Neural crest cell (in vitro differentiated cells): ENCODE measurements at regions not wholly inside any gene's neighbourhood (a gene's known extent, or its start where the extent isn't known, plus 50 kb on each side); places are given as distances from the start of the nearest gene placed in this dataset.
"Not testable (repeated sequence)": the region's sequence is repeated elsewhere in the genome, so short reads cannot be mapped to it uniquely, and the experiment has no call there.

Experiments
- DNase-seq: peaks from one replicate; pipeline ENCODE4 v3.0.0; 2021; ENCODE audit warnings: low read depth, mixed read lengths, low spot score
- H3K27ac Mint-ChIP-seq: one replicate; pipeline ENCODE4 v1.8.0; 2021; ENCODE audit warnings: mild to moderate bottlenecking, mixed read lengths; ENCODE audit not compliant: unreplicated experiment
- H3K27me3 Mint-ChIP-seq: 2 replicates; pipeline ENCODE4 v1.8.0; 2021; ENCODE audit warnings: low read depth, mild to moderate bottlenecking, mixed read lengths
- H3K36me3 Mint-ChIP-seq: 2 replicates; pipeline ENCODE4 v1.8.0; 2021; ENCODE audit warnings: low read depth, mild to moderate bottlenecking, mixed read lengths
- H3K4me1 Mint-ChIP-seq: 2 replicates; pipeline ENCODE4 v1.8.0; 2021; ENCODE audit warnings: mixed read lengths
- H3K4me3 Mint-ChIP-seq: one replicate; pipeline ENCODE4 v1.8.0; 2021; ENCODE audit warnings: mild to moderate bottlenecking, mixed read lengths
- H3K9me3 Mint-ChIP-seq: 2 replicates; pipeline ENCODE4 v1.8.0; 2021; ENCODE audit warnings: mixed read lengths
- CTCF ChIP-seq: fragments of 200-600 bp; sonication (generic); conservative IDR thresholded peaks from 2 replicates; pipeline ENCODE4 v1.5.0; 2021; ENCODE audit warnings: antibody characterized with exemption, mild to moderate bottlenecking

DNA sequence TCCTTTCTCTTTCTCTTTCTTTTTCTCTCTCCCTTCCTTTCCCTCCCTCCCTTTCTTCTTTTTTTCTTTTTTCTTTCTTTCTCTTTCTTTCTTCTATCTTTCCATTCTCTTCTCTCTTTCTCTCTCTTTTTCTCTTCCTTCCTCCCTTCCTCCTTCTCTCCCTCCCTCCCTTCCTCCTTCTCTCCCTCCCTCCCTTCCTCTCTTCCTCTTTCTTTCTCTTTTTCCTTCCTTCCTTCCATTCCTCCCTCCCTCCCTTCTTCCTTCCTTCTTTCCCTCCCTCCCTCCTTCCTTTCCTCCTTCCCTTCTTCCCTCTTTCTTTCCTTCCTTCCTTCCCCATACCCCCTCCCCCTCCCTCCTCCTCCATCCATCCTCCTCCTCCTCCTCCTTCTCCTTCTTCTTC lies 243.3 kb upstream of the CTNND2 start:
- H3K4me3 Mint-ChIP-seq: no peak overlapping the region
- H3K4me1 Mint-ChIP-seq: no peaks in the 10 kb centered on the region
- DNase-seq: no peak
- H3K9me3 Mint-ChIP-seq: peaks cover 13% of the 10 kb centered on the region
- no peak overlapping the region for H3K27ac Mint-ChIP-seq
- H3K27me3 Mint-ChIP-seq: no peaks in the 10 kb centered on the region
- no peaks in the 10 kb centered on the region for H3K36me3 Mint-ChIP-seq
- TF ChIP-seq CTCF: no peak

- TF ChIP-seq CTCF: no peak
- Mint-ChIP-seq H3K9me3 (peaks cover 10% of the 10 kb centered on the region), H3K4me3 (no peak overlapping the region), H3K27ac (no peak overlapping the region), H3K27me3 (no peaks in the 10 kb centered on the region), H3K36me3 (no peaks in the 10 kb centered on the region), H3K4me1 (no peaks in the 10 kb centered on the region)
- DNase-seq: no peak
These were observed 237.2 kb upstream of the CTNND2 start for GRCh38 chr5:12141496-12141895.

DNA sequence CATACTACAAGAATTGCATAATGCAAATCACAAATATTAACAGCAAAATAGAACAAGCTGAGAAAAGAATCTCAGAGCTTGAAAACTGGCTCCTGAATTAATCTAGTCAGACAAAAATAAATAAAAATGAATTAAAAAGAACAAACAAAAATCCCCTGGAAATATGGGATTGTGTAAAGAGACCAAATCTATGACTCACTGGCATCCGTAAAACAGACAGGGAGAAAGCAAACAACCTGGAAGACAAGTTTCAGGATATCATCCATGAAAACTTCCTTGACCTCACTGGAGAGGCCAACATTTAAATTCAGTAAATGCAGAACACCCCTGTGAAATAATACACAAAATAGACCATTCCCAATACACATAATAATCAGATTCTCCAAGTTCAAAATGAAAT lies 229.3 kb upstream of the CTNND2 start:
- H3K4me1 Mint-ChIP-seq: no peaks in the 10 kb centered on the region
- no peak overlapping the region for H3K27ac Mint-ChIP-seq
- H3K36me3 Mint-ChIP-seq: no peaks in the 10 kb centered on the region
- H3K4me3 Mint-ChIP-seq: no peak overlapping the region
- peaks cover 17% of the 10 kb centered on the region for H3K9me3 Mint-ChIP-seq
- TF ChIP-seq CTCF: no peak
- peaks cover 5% of the 10 kb centered on the region for H3K27me3 Mint-ChIP-seq
- no peak for DNase-seq

GRCh38 chr5:12131020-12131419 lies 226.8 kb upstream of the CTNND2 start:
- H3K36me3 Mint-ChIP-seq, H3K27me3 Mint-ChIP-seq, H3K4me1 Mint-ChIP-seq, H3K4me3 Mint-ChIP-seq, H3K27ac Mint-ChIP-seq, DNase-seq: not testable (repeated sequence)
- peaks cover 19% of the 10 kb centered on the region for H3K9me3 Mint-ChIP-seq

- Mint-ChIP-seq H3K4me3 (no peak overlapping the region), H3K36me3 (no peaks in the 10 kb centered on the region), H3K27me3 (no peaks in the 10 kb centered on the region), H3K27ac (no peak overlapping the region), H3K9me3 (peaks cover 6% of the 10 kb centered on the region), H3K4me1 (no peaks in the 10 kb centered on the region)
- no peak for TF ChIP-seq CTCF
- no peak for DNase-seq
These were observed 221.6 kb upstream of the CTNND2 start for GRCh38 chr5:12125895-12126294.

GRCh38 chr5:12119657-12120056 lies 215.4 kb upstream of the CTNND2 start:
- Mint-ChIP-seq H3K4me3 (no peak overlapping the region), H3K36me3 (no peaks in the 10 kb centered on the region), H3K27me3 (no peaks in the 10 kb centered on the region), H3K9me3 (no peaks in the 10 kb centered on the region), H3K4me1 (no peaks in the 10 kb centered on the region), H3K27ac (no peak overlapping the region)
- no peak for DNase-seq
- no peak for TF ChIP-seq CTCF
